Astrocyte (in vitro differentiated cells and primary cell): ENCODE measurements at regions not wholly inside any gene's neighbourhood (a gene's known extent, or its start where the extent isn't known, plus 50 kb on each side); places are given as distances from the start of the nearest gene placed in this dataset.

Source experiments
- EZH2 ChIP-seq: IDR thresholded peaks from 2 replicates; pipeline ENCODE4 v1.6.1; 2012; ENCODE audit warnings: mild to moderate bottlenecking, low read length, inconsistent platforms; ENCODE audit not compliant: insufficient read depth
- TF ChIP-seq, protein P1 (sequence below): IDR thresholded peaks from 2 replicates; pipeline ENCODE4 v1.5.1; 2011; ENCODE audit warnings: low read depth, mild to moderate bottlenecking, inconsistent platforms, low read length, moderate library complexity; ENCODE audit not compliant: insufficient read depth

DNA sequence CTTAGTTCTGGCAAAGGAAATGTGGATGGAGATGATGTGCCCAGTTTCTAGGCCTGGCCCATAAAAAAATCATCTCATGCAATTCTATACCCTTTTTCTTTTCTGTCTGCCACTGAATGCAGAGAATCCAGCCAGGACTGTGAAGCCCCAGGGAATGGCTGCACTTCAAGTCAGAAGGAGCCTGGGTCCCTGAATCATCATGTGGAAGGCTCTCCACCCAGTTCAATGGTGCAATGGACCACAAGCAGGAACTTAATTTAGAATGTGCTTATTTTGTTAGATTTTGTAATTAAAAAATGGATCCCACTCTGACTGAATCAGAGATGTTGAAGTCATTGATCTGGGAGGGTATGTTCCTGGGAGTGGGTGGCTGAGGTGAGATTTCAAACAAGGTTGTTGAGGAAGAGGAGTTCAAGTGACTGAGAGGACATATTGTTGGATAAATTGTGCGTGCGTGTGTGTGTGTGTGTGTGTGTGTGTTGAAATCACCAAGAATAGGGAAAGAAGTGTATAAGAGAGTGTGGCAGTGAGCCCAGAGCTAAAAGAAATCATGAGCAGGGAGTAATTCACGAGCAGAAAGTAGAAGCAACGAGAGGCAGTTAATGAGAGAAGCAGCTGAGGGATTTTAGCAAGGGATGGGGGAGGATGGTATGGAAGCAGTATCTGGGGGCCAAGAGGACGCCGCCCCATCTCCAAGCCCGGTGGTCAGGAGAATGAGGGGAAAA is 125.4 kb downstream of the TMX1 start:
- TF ChIP-seq, protein P1, sequence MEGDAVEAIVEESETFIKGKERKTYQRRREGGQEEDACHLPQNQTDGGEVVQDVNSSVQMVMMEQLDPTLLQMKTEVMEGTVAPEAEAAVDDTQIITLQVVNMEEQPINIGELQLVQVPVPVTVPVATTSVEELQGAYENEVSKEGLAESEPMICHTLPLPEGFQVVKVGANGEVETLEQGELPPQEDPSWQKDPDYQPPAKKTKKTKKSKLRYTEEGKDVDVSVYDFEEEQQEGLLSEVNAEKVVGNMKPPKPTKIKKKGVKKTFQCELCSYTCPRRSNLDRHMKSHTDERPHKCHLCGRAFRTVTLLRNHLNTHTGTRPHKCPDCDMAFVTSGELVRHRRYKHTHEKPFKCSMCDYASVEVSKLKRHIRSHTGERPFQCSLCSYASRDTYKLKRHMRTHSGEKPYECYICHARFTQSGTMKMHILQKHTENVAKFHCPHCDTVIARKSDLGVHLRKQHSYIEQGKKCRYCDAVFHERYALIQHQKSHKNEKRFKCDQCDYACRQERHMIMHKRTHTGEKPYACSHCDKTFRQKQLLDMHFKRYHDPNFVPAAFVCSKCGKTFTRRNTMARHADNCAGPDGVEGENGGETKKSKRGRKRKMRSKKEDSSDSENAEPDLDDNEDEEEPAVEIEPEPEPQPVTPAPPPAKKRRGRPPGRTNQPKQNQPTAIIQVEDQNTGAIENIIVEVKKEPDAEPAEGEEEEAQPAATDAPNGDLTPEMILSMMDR: no peak
- TF ChIP-seq EZH2: no peak
